Neural cell (in vitro differentiated cells): ENCODE measurements at regions not wholly inside any gene's neighbourhood (a gene's known extent, or its start where the extent isn't known, plus 50 kb on each side); places are given as distances from the start of the nearest gene placed in this dataset.

ENCODE experiments used
- H2AFZ ChIP-seq: fragments of 200-600, 300-800 bp; sonication (generic), shearing (Covaris generic); 2 replicates; pipeline ENCODE4 v1.6.0; 2014; ENCODE audit warnings: low read depth, mild to moderate bottlenecking, antibody characterized with exemption, low read length, moderate library complexity
- H3F3A ChIP-seq: fragments of 200-600 bp; shearing (Covaris generic); 2 replicates; pipeline ENCODE4 v1.6.1; 2016; ENCODE audit warnings: mild to moderate bottlenecking, moderate library complexity, mixed read lengths, antibody characterized with exemption, low read length; ENCODE audit not compliant: insufficient read depth, poor library complexity, severe bottlenecking
- H3K27ac ChIP-seq: fragments of 200-600, 300-800 bp; sonication (generic), shearing (Covaris generic); 2 replicates; pipeline ENCODE4 v1.5.1; 2014; ENCODE audit warnings: mild to moderate bottlenecking, low read length, moderate library complexity
- H3K27me3 ChIP-seq: fragments of 300-800, 200-600 bp; sonication (generic), shearing (Covaris generic); 2 replicates; pipeline ENCODE4 v1.6.0; 2014; ENCODE audit warnings: mild to moderate bottlenecking, low read depth, low read length, moderate library complexity; ENCODE audit not compliant: insufficient read depth
- H3K36me3 ChIP-seq: fragments of 300-800, 200-600 bp; sonication (generic), shearing (Covaris generic); 2 replicates; pipeline ENCODE4 v1.5.1; 2014; ENCODE audit warnings: mild to moderate bottlenecking, antibody characterized with exemption, low read length, moderate library complexity; ENCODE audit not compliant: insufficient read depth
- H3K4me2 ChIP-seq: fragments of 300-800, 200-600 bp; sonication (generic), shearing (Covaris generic); 2 replicates; pipeline ENCODE4 v1.6.0; 2014; ENCODE audit warnings: mild to moderate bottlenecking, low read length
- H3K4me3 ChIP-seq: fragments of 300-800, 200-600 bp; sonication (generic), shearing (Covaris generic); 2 replicates; pipeline ENCODE4 v1.5.1; 2014; ENCODE audit warnings: mild to moderate bottlenecking, low read length, moderate library complexity
- H3K79me2 ChIP-seq: fragments of 200-600 bp; shearing (Covaris generic); replicated peaks from 2 replicates; pipeline ENCODE4 v1.6.0; 2014; ENCODE audit warnings: mild to moderate bottlenecking, low read length, moderate library complexity; ENCODE audit not compliant: insufficient read depth
- H3K9ac ChIP-seq: fragments of 300-800, 200-600 bp; sonication (generic), shearing (Covaris generic); 2 replicates; pipeline ENCODE4 v1.6.1; 2016; ENCODE audit warnings: mild to moderate bottlenecking, low read length, mixed read lengths
- H3K9me2 ChIP-seq: fragments of 200-600 bp; shearing (Covaris generic); 2 replicates; pipeline ENCODE4 v1.6.1; 2016; ENCODE audit warnings: mild to moderate bottlenecking, low read length, mixed read lengths; ENCODE audit not compliant: insufficient read depth
- H3K9me3 ChIP-seq: fragments of 200-600, 300-800 bp; sonication (generic), shearing (Covaris generic); 2 replicates; pipeline ENCODE4 v1.6.1; 2016; ENCODE audit warnings: mild to moderate bottlenecking, mixed run types, low read length, moderate library complexity, mixed read lengths
- H4K20me1 ChIP-seq: fragments of 200-600 bp; shearing (Covaris generic); 2 replicates; pipeline ENCODE4 v1.6.1; 2016; ENCODE audit warnings: mild to moderate bottlenecking, mixed run types; ENCODE audit not compliant: insufficient read depth
- CTCF ChIP-seq: fragments of 450-650 bp; IDR thresholded peaks from 2 replicates; pipeline ENCODE4 v1.5.1; 2014; ENCODE audit warnings: antibody characterized with exemption, mild to moderate bottlenecking, moderate library complexity; ENCODE audit not compliant: poor library complexity, severe bottlenecking
- EP300 ChIP-seq: fragments of 450-650 bp; conservative IDR thresholded peaks from 2 replicates; pipeline ENCODE4 v1.6.1; 2014; ENCODE audit warnings: antibody characterized with exemption, mild to moderate bottlenecking, moderate library complexity; ENCODE audit not compliant: poor library complexity, severe bottlenecking
- EZH2 ChIP-seq: fragments of 200-600, 300-800 bp; shearing (Covaris generic), sonication (generic); IDR thresholded peaks from 2 replicates; pipeline ENCODE4 v1.6.1; 2014; ENCODE audit warnings: antibody characterized with exemption, low read length, borderline replicate concordance, mild to moderate bottlenecking; ENCODE audit not compliant: insufficient read depth, poor library complexity, severe bottlenecking
- MXI1 ChIP-seq: fragments of 450-650 bp; conservative IDR thresholded peaks from 2 replicates; pipeline ENCODE4 v1.6.1; 2014; ENCODE audit warnings: antibody characterized with exemption, mild to moderate bottlenecking; ENCODE audit not compliant: poor library complexity, severe bottlenecking
- POLR2AphosphoS5 ChIP-seq: IDR thresholded peaks from 2 replicates; pipeline ENCODE4 v1.6.1; 2012
- RAD21 ChIP-seq: fragments of 450-650 bp; conservative IDR thresholded peaks from 2 replicates; pipeline ENCODE4 v1.6.1; 2014; ENCODE audit warnings: antibody characterized with exemption, mild to moderate bottlenecking, moderate library complexity
- REST ChIP-seq: IDR thresholded peaks from 2 replicates; pipeline ENCODE4 v1.6.1; 2012; ENCODE audit warnings: borderline replicate concordance
- SMC3 ChIP-seq: fragments of 450-650 bp; conservative IDR thresholded peaks from 2 replicates; pipeline ENCODE4 v1.6.1; 2014; ENCODE audit warnings: antibody characterized with exemption, mild to moderate bottlenecking, moderate library complexity; ENCODE audit not compliant: poor library complexity
- TAF1 ChIP-seq: IDR thresholded peaks from 2 replicates; pipeline ENCODE4 v1.6.1; 2012; ENCODE audit warnings: low read depth

- TF ChIP-seq EZH2 (no peak), RAD21 (no peak), REST (no peak), SMC3 (no peak), EP300 (no peak), TAF1 (no peak), CTCF (no peak), MXI1 (no peak), POLR2AphosphoS5 (no peak)
- Histone ChIP-seq H3K9me2 (no peaks in the 10 kb centered on the region), H2AFZ (no peak overlapping the region), H3F3A (peaks cover 3% of the 10 kb centered on the region), H3K27me3 (no peaks in the 10 kb centered on the region), H3K9me3 (no peaks in the 10 kb centered on the region), H4K20me1 (no peaks in the 10 kb centered on the region), H3K36me3 (no peaks in the 10 kb centered on the region), H3K4me2 (no peak overlapping the region), H3K9ac (no peak overlapping the region), H3K27ac (no peak overlapping the region), H3K4me3 (no peak overlapping the region), H3K79me2 (no peaks in the 10 kb centered on the region)
These were observed 284.6 kb upstream of the TLE4 start for GRCh38 chr9:79286992-79287707.

GRCh38 chr9:79287708-79288290 lies 284.0 kb upstream of the TLE4 start:
- H3K36me3 ChIP-seq = no peaks in the 10 kb centered on the region
- H3K4me3 ChIP-seq = no peak overlapping the region
- H3K9me3 ChIP-seq = no peaks in the 10 kb centered on the region
- H2AFZ ChIP-seq = no peak overlapping the region
- no peak overlapping the region for H3K9ac ChIP-seq
- H3F3A ChIP-seq = peaks cover 3% of the 10 kb centered on the region
- TF ChIP-seq REST (no peak), RAD21 (no peak), TAF1 (no peak), CTCF (no peak), POLR2AphosphoS5 (no peak), SMC3 (no peak), EZH2 (no peak), MXI1 (no peak), EP300 (no peak)
- no peaks in the 10 kb centered on the region for H3K9me2 ChIP-seq
- no peak overlapping the region for H3K27ac ChIP-seq
- no peaks in the 10 kb centered on the region for H3K79me2 ChIP-seq
- H3K27me3 ChIP-seq = no peaks in the 10 kb centered on the region
- H4K20me1 ChIP-seq = no peaks in the 10 kb centered on the region
- H3K4me2 ChIP-seq = no peak overlapping the region
